ENCODE measurements at regions not wholly inside any gene's neighbourhood (a gene's known extent, or its start where the extent isn't known, plus 50 kb on each side); places are given as distances from the start of the nearest gene placed in this dataset.

GRCh38 chr6:137403855-137404254 lies 90.3 kb downstream of the OLIG3 start:
- Histone ChIP-seq H3K9me3 (no peaks in the 10 kb centered on the region), H3K27ac (no peak overlapping the region), H3K4me1 (ENCODE audit: insufficient read depth) (no peaks in the 10 kb centered on the region), H3K27me3 (no peaks in the 10 kb centered on the region), H3K36me3 (no peaks in the 10 kb centered on the region), H3K4me3 (no peak overlapping the region)
- TF ChIP-seq EP300 (IDR thresholded peaks at IDR 0.05) (no peak), CTCF (IDR thresholded peaks at IDR 0.05) (no peak), POLR2A (IDR thresholded peaks at IDR 0.05) (no peak)
- intact Hi-C loops (cut with DNase I) = no loop called here
- WGBS, 3 donors = 58 to 78% (median 68%) methylated on average over 2 of the region's 2 CpGs
- no peak for DNase-seq

- intact Hi-C loops (cut with DNase I) = no loop called here
- Histone ChIP-seq H3K4me3 (no peak overlapping the region), H3K36me3 (no peaks in the 10 kb centered on the region), H3K4me1 (ENCODE audit: insufficient read depth) (no peaks in the 10 kb centered on the region), H3K9me3 (no peaks in the 10 kb centered on the region), H3K27me3 (no peaks in the 10 kb centered on the region), H3K27ac (no peak overlapping the region)
- WGBS, 3 donors = 87 to 94% (median 94%) methylated on average over 6 of the region's 6 CpGs
- TF ChIP-seq EP300 (IDR thresholded peaks at IDR 0.05) = no peak
- no peak for TF ChIP-seq POLR2A (IDR thresholded peaks at IDR 0.05)
- no peak for TF ChIP-seq CTCF (IDR thresholded peaks at IDR 0.05)
- no peak for DNase-seq
These were observed 90.8 kb downstream of the OLIG3 start for GRCh38 chr6:137403443-137403842.

GRCh38 chr6:137402143-137402680 lies 92.0 kb downstream of the OLIG3 start:
- 45 to 70% (median 55%) methylated on average over 2 of the region's 2 CpGs for WGBS, 3 donors
- DNase-seq = no peak
- Histone ChIP-seq H3K4me3 (no peak overlapping the region), H3K9me3 (no peaks in the 10 kb centered on the region), H3K27ac (no peak overlapping the region), H3K4me1 (ENCODE audit: insufficient read depth) (no peaks in the 10 kb centered on the region), H3K36me3 (no peaks in the 10 kb centered on the region), H3K27me3 (no peaks in the 10 kb centered on the region)
- intact Hi-C loops (cut with DNase I) = no loop called here
- TF ChIP-seq POLR2A (IDR thresholded peaks at IDR 0.05) (no peak), CTCF (IDR thresholded peaks at IDR 0.05) (no peak), EP300 (IDR thresholded peaks at IDR 0.05) (no peak)

- Histone ChIP-seq H3K27me3 (no peaks in the 10 kb centered on the region), H3K4me1 (ENCODE audit: insufficient read depth) (no peaks in the 10 kb centered on the region), H3K9me3 (no peaks in the 10 kb centered on the region), H3K4me3 (no peak overlapping the region), H3K36me3 (no peaks in the 10 kb centered on the region), H3K27ac (no peak overlapping the region)
- TF ChIP-seq CTCF (IDR thresholded peaks at IDR 0.05) (no peak), EP300 (IDR thresholded peaks at IDR 0.05) (no peak), POLR2A (IDR thresholded peaks at IDR 0.05) (no peak)
- intact Hi-C loops (cut with DNase I) = no loop called here
- no peak for DNase-seq
- WGBS, 3 donors = 84 to 91% (median 89%) methylated on average over 4 of the region's 4 CpGs
These were observed 93.1 kb downstream of the OLIG3 start for GRCh38 chr6:137401088-137401487.

Data from ovary (tissue), 7 donors.